OCI-LY7 (cell line): ENCODE measurements at regions not wholly inside any gene's neighbourhood (a gene's known extent, or its start where the extent isn't known, plus 50 kb on each side); places are given as distances from the start of the nearest gene placed in this dataset.

Experiments used
- BruUV-seq: library from RNA; stranded (reverse); fragments of 400-500 nt; replicated peaks from 2 replicates; lab custom pipeline; 2021; lab: Mats Ljungman, UMichigan
- CTCF ChIA-PET: fragments of 300-600 bp; sonication (Branson Sonifier 250); formaldehyde crosslinking; loops from one replicate; lab custom pipeline; 2022; ENCODE audit warnings: antibody characterized with exemption; ENCODE audit not compliant: unreplicated experiment; lab: Charles Lee
- POLR2A ChIA-PET: fragments of 300-600 bp; sonication (Branson Sonifier 250); formaldehyde crosslinking; loops from one replicate; lab custom pipeline; 2022; ENCODE audit warnings: antibody characterized with exemption; lab: Charles Lee
- DNase-seq: peaks from one replicate; pipeline ENCODE4 v3.0.0-alpha.2; 2015; ENCODE audit warnings: low spot score
- H2AFZ ChIP-seq: fragments of 200-600 bp; sonication (generic), shearing (Covaris generic); 2 replicates; pipeline ENCODE4 v1.6.1; 2014; ENCODE audit warnings: mild to moderate bottlenecking, antibody characterized with exemption, low read length, moderate library complexity
- H3K27ac ChIP-seq: fragments of 200-600 bp; sonication (generic); 2 replicates; pipeline ENCODE4 v1.5.1; 2014; ENCODE audit warnings: mixed run types, low read depth, mild to moderate bottlenecking, moderate library complexity, low read length, inconsistent platforms; ENCODE audit not compliant: poor library complexity, severe bottlenecking
- H3K36me3 ChIP-seq: fragments of 200-600 bp; sonication (generic); 2 replicates; pipeline ENCODE4 v1.6.1; 2014; ENCODE audit warnings: mild to moderate bottlenecking, antibody characterized with exemption, low read length, moderate library complexity, mixed read lengths; ENCODE audit not compliant: insufficient read depth
- H3K4me1 ChIP-seq: fragments of 200-600 bp; sonication (generic); 2 replicates; pipeline ENCODE4 v1.5.1; 2014; ENCODE audit warnings: mild to moderate bottlenecking, low read length; ENCODE audit not compliant: insufficient read depth, poor library complexity, severe bottlenecking
- H3K4me2 ChIP-seq: fragments of 200-600 bp; sonication (generic); 2 replicates; pipeline ENCODE4 v1.6.1; 2014; ENCODE audit warnings: mild to moderate bottlenecking, low read length
- H3K4me3 ChIP-seq: fragments of 200-600 bp; sonication (generic); 2 replicates; pipeline ENCODE4 v1.5.1; 2014; ENCODE audit warnings: mild to moderate bottlenecking, low read depth, low read length; ENCODE audit not compliant: poor library complexity, severe bottlenecking
- H3K79me2 ChIP-seq: fragments of 200-600 bp; sonication (generic); 2 replicates; pipeline ENCODE4 v1.6.1; 2016; ENCODE audit warnings: low read depth, mild to moderate bottlenecking, low read length, moderate library complexity, mixed read lengths; ENCODE audit not compliant: insufficient read depth
- H3K9me2 ChIP-seq: fragments of 200-600 bp; sonication (generic); 2 replicates; pipeline ENCODE4 v1.6.1; 2016; ENCODE audit warnings: mild to moderate bottlenecking, low read length, mixed read lengths; ENCODE audit not compliant: insufficient read depth
- H3K9me3 ChIP-seq: fragments of 200-600 bp; sonication (generic); 2 replicates; pipeline ENCODE4 v1.6.1; 2014; ENCODE audit warnings: mild to moderate bottlenecking, mixed run types, low read length, mixed read lengths
- H4K20me1 ChIP-seq: fragments of 200-600 bp; sonication (generic); 2 replicates; pipeline ENCODE4 v1.6.1; 2014; ENCODE audit warnings: mild to moderate bottlenecking, antibody characterized with exemption, low read length, moderate library complexity, mixed read lengths; ENCODE audit not compliant: insufficient read depth
- EZH2phosphoT487 ChIP-seq: fragments of 200-600 bp; sonication (generic); IDR thresholded peaks from 2 replicates; pipeline ENCODE4 v1.6.1; 2018; ENCODE audit warnings: low read depth, borderline replicate concordance, mild to moderate bottlenecking, mixed run types, antibody characterized with exemption, low read length, moderate library complexity, mixed read lengths
- intact Hi-C: fragments of 100-400 bp; cut with micrococcal nuclease; formaldehyde crosslinking; loops from one replicate; pipeline ENCODE4 v1.10.0; 2022; ENCODE audit not compliant: unreplicated experiment
- TF ChIP-seq, protein P1 (sequence below): fragments of 200-600 bp; sonication (generic); conservative IDR thresholded peaks from 2 replicates; pipeline ENCODE4 v1.5.1; 2014; ENCODE audit warnings: mild to moderate bottlenecking, antibody characterized with exemption, low read length, moderate library complexity, mixed read lengths

DNA sequence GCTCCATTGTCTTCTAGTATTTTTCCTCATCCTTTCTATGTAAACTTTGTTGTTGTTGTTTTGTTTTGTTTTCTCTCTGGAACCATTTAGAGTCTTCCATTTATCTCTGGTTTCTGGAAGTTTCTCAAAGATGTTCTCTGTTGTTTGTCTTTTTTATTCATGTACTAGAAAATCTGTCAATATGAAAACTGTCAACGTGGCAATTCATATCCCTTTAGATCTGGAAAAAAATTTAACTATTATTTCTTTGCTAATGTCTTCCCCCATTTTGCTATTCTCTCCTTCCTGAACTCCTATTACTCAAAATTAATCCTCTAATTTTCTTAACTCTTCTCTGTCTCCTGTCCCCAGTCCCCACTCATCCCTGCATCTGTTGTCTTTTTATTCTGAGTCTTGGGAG lies 55.9 kb upstream of the LRRN2 start:
- H3K4me2 ChIP-seq: no peak overlapping the region
- no TSS peak for BruUV-seq
- ChIA-PET POLR2A (no interaction called here), CTCF (no interaction called here)
- H3K4me3 ChIP-seq: no peak overlapping the region
- no peak overlapping the region for H3K27ac ChIP-seq
- no peak overlapping the region for H2AFZ ChIP-seq
- no peak for DNase-seq
- TF ChIP-seq EZH2phosphoT487: no peak
- TF ChIP-seq, protein P1, sequence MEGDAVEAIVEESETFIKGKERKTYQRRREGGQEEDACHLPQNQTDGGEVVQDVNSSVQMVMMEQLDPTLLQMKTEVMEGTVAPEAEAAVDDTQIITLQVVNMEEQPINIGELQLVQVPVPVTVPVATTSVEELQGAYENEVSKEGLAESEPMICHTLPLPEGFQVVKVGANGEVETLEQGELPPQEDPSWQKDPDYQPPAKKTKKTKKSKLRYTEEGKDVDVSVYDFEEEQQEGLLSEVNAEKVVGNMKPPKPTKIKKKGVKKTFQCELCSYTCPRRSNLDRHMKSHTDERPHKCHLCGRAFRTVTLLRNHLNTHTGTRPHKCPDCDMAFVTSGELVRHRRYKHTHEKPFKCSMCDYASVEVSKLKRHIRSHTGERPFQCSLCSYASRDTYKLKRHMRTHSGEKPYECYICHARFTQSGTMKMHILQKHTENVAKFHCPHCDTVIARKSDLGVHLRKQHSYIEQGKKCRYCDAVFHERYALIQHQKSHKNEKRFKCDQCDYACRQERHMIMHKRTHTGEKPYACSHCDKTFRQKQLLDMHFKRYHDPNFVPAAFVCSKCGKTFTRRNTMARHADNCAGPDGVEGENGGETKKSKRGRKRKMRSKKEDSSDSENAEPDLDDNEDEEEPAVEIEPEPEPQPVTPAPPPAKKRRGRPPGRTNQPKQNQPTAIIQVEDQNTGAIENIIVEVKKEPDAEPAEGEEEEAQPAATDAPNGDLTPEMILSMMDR: no peak
- no peaks in the 10 kb centered on the region for H3K36me3 ChIP-seq
- H3K4me1 ChIP-seq: no peaks in the 10 kb centered on the region
- peaks cover 14% of the 10 kb centered on the region for H3K9me3 ChIP-seq
- H3K9me2 ChIP-seq: no peaks in the 10 kb centered on the region
- no peaks in the 10 kb centered on the region for H3K79me2 ChIP-seq
- intact Hi-C loops: no loop called here
- no peaks in the 10 kb centered on the region for H4K20me1 ChIP-seq

DNA sequence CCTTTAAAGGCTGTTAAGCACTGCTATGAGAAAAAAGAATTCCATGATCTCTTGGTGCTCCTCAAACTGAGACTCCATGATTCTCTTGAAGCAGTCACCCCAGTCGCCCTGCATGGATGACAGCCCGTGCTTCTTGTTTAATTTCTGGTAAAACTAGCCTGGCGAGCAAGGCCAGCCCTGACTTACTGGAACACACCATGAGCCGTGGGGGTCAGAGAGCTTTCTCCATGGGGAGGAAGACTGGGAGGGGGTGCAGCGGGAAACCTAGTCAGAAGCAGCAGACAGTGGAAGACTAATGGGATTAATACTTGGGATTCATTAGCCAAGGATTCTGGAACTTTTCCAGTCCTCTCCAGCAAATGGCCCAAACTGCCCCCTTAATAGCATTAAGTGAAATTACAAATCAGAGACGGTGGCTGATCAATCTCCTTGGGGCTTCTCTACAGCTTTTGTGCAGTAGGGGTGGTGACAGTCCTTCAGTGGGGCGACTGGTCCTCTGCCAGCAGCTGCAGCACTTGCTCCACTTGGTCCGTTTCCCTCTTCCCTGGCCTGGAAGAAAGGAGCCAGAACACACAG lies 57.2 kb upstream of the LRRN2 start:
- Histone ChIP-seq H3K27ac (no peak overlapping the region), H3K4me1 (no peaks in the 10 kb centered on the region), H2AFZ (no peak overlapping the region), H4K20me1 (no peaks in the 10 kb centered on the region), H3K4me3 (no peak overlapping the region), H3K79me2 (no peaks in the 10 kb centered on the region), H3K9me2 (no peaks in the 10 kb centered on the region), H3K9me3 (peaks cover 13% of the 10 kb centered on the region), H3K4me2 (no peak overlapping the region), H3K36me3 (no peaks in the 10 kb centered on the region)
- intact Hi-C loops: no loop called here
- DNase-seq: no peak
- ChIA-PET POLR2A (interaction anchor here (0.8 kb wide), 1 partner anchor 11 kb away, joined by 3 read pairs; no protein-coding TSS in a partner anchor), CTCF (no interaction called here)
- no TSS peak for BruUV-seq
- TF ChIP-seq, protein P1: no peak

DNA sequence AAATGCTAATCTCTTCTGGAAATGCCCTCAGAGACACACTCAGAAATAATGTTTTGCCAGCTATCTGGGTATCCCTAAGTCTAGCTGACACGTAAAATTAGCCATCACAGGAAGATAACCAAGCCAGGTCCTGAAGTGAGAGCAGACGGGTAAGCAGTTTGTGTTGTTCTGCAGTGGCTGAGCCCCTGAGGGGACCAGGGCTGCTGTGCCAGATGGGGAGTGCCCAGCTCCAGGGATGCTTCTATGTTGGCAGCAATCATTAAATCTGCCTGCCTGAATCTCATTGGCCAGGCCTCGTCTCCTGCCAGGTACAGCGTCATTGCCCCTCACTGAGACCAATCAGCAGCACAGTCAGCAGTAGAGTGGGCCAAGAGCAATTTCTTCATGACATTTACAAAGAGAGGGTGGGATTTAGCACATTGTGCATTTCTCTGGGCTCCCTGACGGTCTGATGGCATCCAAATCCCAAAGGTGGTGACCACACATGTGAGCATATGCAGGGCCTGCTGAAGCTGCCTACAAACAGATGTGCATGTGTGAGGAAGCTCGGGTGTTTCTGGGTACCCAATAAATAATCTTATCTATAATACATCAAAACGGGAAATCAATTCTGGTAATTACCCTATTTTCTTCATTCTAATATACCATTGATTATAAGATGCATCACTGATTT lies 58.7 kb upstream of the LRRN2 start:
- intact Hi-C loops: no loop called here
- H3K9me2 ChIP-seq: no peaks in the 10 kb centered on the region
- ChIA-PET CTCF (no interaction called here), POLR2A (interaction anchor here (1.6 kb wide), 1 partner anchor 12 kb away, joined by 3 read pairs; no protein-coding TSS in a partner anchor)
- H3K27ac ChIP-seq: no peak overlapping the region
- H3K4me1 ChIP-seq: no peaks in the 10 kb centered on the region
- H3K4me3 ChIP-seq: no peak overlapping the region
- no peaks in the 10 kb centered on the region for H3K36me3 ChIP-seq
- no TSS peak for BruUV-seq
- no peaks in the 10 kb centered on the region for H4K20me1 ChIP-seq
- DNase-seq: no peak
- H3K4me2 ChIP-seq: no peak overlapping the region
- H3K79me2 ChIP-seq: no peaks in the 10 kb centered on the region
- TF ChIP-seq, protein P1: no peak
- H2AFZ ChIP-seq: no peak overlapping the region
- H3K9me3 ChIP-seq: no peaks in the 10 kb centered on the region
